ENCODE measurements at regions not wholly inside any gene's neighbourhood (a gene's known extent, or its start where the extent isn't known, plus 50 kb on each side); places are given as distances from the start of the nearest gene placed in this dataset.

DNA sequence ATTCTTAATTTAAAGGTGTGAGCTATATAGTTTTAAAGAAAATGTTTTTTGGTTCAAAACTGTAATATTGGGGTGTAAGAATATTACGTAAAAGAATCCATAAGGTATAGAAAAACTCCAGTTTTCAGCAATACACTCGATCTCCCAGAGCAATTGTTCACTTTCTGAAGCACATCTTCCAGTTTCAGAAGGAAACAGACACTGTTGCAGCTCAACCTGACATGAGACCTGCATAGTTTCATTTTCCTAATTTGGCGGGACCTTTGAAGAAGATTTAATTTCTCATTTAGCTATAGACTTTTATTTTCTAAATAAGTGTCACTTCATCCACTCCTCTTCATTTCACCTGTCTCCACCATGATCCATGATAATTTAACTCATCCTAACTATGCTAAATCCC lies 281.5 kb downstream of the HTR1B start:
- BruUV-seq (replicated peaks) = no TSS peak
- CTCF ChIA-PET = no interaction called here
- no peak overlapping the region for H3K4me3 ChIP-seq
- H3K27me3 ChIP-seq (ENCODE audit: insufficient read depth, low read depth) = no peaks in the 10 kb centered on the region
- H3K4me1 ChIP-seq (replicated peaks; ENCODE audit: insufficient read depth) = no peaks in the 10 kb centered on the region
- H2AFZ ChIP-seq = no peak overlapping the region
- H3F3A ChIP-seq (ENCODE audit: insufficient read depth, low read depth) = no peaks in the 10 kb centered on the region
- H3K4me2 ChIP-seq = no peak overlapping the region
- H3K79me2 ChIP-seq (ENCODE audit: low read depth) = no peaks in the 10 kb centered on the region
- POLR2A ChIA-PET (ENCODE audit: unreplicated experiment) = no interaction called here
- H3K27ac ChIP-seq = no peak overlapping the region
- DNase-seq = no peak
- no peaks in the 10 kb centered on the region for H4K20me1 ChIP-seq (ENCODE audit: insufficient read depth)
- intact Hi-C loops (cut with micrococcal nuclease; ENCODE audit: unreplicated experiment) = no loop called here
- TF ChIP-seq EZH2 (IDR thresholded peaks at IDR 0.05; ENCODE audit: low read depth) = no peak
- TF ChIP-seq CTCF (conservative IDR thresholded peaks at IDR 0.05) = no peak
- no peaks in the 10 kb centered on the region for H3K36me3 ChIP-seq (ENCODE audit: low read depth)
- H3K9me2 ChIP-seq (ENCODE audit: insufficient read depth) = no peaks in the 10 kb centered on the region
- H3K9me3 ChIP-seq (ENCODE audit: insufficient read depth, low read depth) = no peaks in the 10 kb centered on the region

DNA sequence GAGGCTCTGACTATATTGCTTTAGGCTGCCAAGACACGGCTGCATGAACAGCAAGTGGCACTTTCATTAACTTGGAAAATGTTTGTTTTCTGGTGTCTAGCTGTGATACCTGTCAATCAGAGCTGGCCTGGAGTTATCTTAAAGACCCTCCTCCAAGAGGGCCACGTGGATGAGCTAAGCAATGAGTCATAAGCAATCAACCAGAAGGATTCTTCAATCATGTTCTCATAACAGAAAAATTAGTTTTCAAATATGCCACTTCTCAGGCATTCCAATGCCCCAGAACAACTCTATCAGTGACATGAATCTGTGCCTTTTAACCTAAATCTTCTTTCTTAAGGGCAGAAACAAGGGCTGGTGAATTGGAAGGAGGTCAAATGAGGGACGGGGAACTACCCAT lies 283.0 kb downstream of the HTR1B start:
- no TSS peak for BruUV-seq (replicated peaks)
- Histone ChIP-seq H3K36me3 (ENCODE audit: low read depth) (no peaks in the 10 kb centered on the region), H3K9me3 (ENCODE audit: insufficient read depth, low read depth) (no peaks in the 10 kb centered on the region), H4K20me1 (ENCODE audit: insufficient read depth) (no peaks in the 10 kb centered on the region), H3K9me2 (ENCODE audit: insufficient read depth) (no peaks in the 10 kb centered on the region), H2AFZ (no peak overlapping the region), H3K4me3 (no peak overlapping the region), H3K4me2 (no peak overlapping the region), H3K27me3 (ENCODE audit: insufficient read depth, low read depth) (no peaks in the 10 kb centered on the region), H3K27ac (no peak overlapping the region), H3K4me1 (replicated peaks; ENCODE audit: insufficient read depth) (no peaks in the 10 kb centered on the region), H3K79me2 (ENCODE audit: low read depth) (no peaks in the 10 kb centered on the region), H3F3A (ENCODE audit: insufficient read depth, low read depth) (no peaks in the 10 kb centered on the region)
- POLR2A ChIA-PET (ENCODE audit: unreplicated experiment) = interaction anchor here (0.7 kb wide), 1 partner anchor 133 kb away, joined by 8 read pairs; no protein-coding TSS in a partner anchor
- TF ChIP-seq EZH2 (IDR thresholded peaks at IDR 0.05; ENCODE audit: low read depth) (no peak), CTCF (conservative IDR thresholded peaks at IDR 0.05) (no peak)
- DNase-seq = no peak
- CTCF ChIA-PET = no interaction called here
- intact Hi-C loops (cut with micrococcal nuclease; ENCODE audit: unreplicated experiment) = no loop called here

DNA sequence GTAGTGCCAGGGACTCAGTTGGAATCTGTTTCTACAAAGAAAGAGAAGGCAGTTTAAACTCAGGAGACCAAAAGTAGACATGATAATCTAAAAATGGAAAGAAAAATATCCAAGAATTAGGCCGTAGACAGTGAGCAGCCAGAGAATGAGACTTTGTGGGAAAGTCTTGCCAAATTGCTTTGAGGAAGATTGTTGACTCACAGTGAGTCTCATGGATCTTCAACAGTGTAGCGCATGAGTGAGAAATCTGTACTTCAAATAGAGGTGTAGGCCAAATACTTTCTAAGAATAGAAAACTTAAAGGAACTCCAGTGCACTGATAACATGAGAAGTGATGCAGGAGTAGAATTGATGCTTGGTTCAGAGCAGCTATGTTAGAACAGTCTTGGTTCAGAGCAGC lies 284.5 kb downstream of the HTR1B start:
- no peak for TF ChIP-seq EZH2 (IDR thresholded peaks at IDR 0.05; ENCODE audit: low read depth)
- no peak for TF ChIP-seq CTCF (conservative IDR thresholded peaks at IDR 0.05)
- no peaks in the 10 kb centered on the region for H3K36me3 ChIP-seq (ENCODE audit: low read depth)
- no peaks in the 10 kb centered on the region for H3K9me3 ChIP-seq (ENCODE audit: insufficient read depth, low read depth)
- ChIA-PET CTCF (no interaction called here), POLR2A (ENCODE audit: unreplicated experiment) (no interaction called here)
- intact Hi-C loops (cut with micrococcal nuclease; ENCODE audit: unreplicated experiment) = no loop called here
- no peaks in the 10 kb centered on the region for H3F3A ChIP-seq (ENCODE audit: insufficient read depth, low read depth)
- no peak for DNase-seq
- no peak overlapping the region for H3K27ac ChIP-seq
- H3K4me1 ChIP-seq (replicated peaks; ENCODE audit: insufficient read depth) = no peaks in the 10 kb centered on the region
- no peaks in the 10 kb centered on the region for H3K79me2 ChIP-seq (ENCODE audit: low read depth)
- no peak overlapping the region for H2AFZ ChIP-seq
- H3K4me2 ChIP-seq = no peak overlapping the region
- H3K9me2 ChIP-seq (ENCODE audit: insufficient read depth) = no peaks in the 10 kb centered on the region
- no peaks in the 10 kb centered on the region for H4K20me1 ChIP-seq (ENCODE audit: insufficient read depth)
- no TSS peak for BruUV-seq (replicated peaks)
- no peaks in the 10 kb centered on the region for H3K27me3 ChIP-seq (ENCODE audit: insufficient read depth, low read depth)
- no peak overlapping the region for H3K4me3 ChIP-seq
